ENCODE measurements at regions not wholly inside any gene's neighbourhood (a gene's known extent, or its start where the extent isn't known, plus 50 kb on each side); places are given as distances from the start of the nearest gene placed in this dataset.

GRCh38 chr6:22636452-22636851, 67.1 kb downstream of the HDGFL1 start:
- no peak for TF ChIP-seq CTCF (IDR thresholded peaks at IDR 0.05; ENCODE audit: low read depth, low read length, missing control alignments)

GRCh38 chr6:22637782-22638181, 68.4 kb downstream of the HDGFL1 start:
- Histone ChIP-seq H3K27ac (no peak overlapping the region), H3K4me3 (ENCODE audit: low read depth, low read length) (no peak overlapping the region), H3K36me3 (replicated peaks) (no peaks in the 10 kb centered on the region), H3K27me3 (replicated peaks) (no peaks in the 10 kb centered on the region)
- in situ Hi-C loops (cut with HindIII; ENCODE audit: low pct_ligation_motif_present, low sequenced_read_pairs) = no loop called here
- no peak for DNase-seq
- no peak for TF ChIP-seq CTCF (IDR thresholded peaks at IDR 0.05; ENCODE audit: low read depth, low read length, missing control alignments)

More at GRCh38 chr6:22636452-22636851, 67.1 kb downstream of the HDGFL1 start:
- Histone ChIP-seq H3K36me3 (replicated peaks) (no peaks in the 10 kb centered on the region), H3K27me3 (replicated peaks) (no peaks in the 10 kb centered on the region), H3K4me3 (ENCODE audit: low read depth, low read length) (no peak overlapping the region), H3K27ac (no peak overlapping the region)
- DNase-seq = no peak
- in situ Hi-C loops (cut with HindIII; ENCODE audit: low pct_ligation_motif_present, low sequenced_read_pairs) = no loop called here

DNA sequence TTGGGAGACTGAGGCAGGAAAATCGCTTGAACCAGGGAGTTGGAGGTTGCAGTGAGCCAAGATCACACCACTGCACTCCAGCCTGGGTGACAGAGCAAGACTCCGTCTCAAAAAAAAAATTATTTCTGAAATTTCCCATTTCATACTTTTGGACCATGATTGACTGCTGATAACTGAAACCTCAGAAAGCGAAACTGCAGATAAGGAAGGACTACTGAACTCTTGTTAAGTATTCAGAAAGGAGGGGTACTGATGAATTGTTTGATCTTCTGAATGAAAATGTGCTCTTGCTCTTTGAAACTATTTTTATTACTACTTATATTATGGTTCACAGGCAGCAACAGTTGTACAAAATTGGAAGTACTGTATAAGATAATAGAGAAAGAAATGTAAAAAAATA, 69.0 kb downstream of the HDGFL1 start:
- TF ChIP-seq CTCF (IDR thresholded peaks at IDR 0.05; ENCODE audit: low read depth, low read length, missing control alignments) = no peak
- no peak overlapping the region for H3K27ac ChIP-seq
- H3K27me3 ChIP-seq (replicated peaks) = no peaks in the 10 kb centered on the region
- DNase-seq = no peak
- H3K4me3 ChIP-seq (ENCODE audit: low read depth, low read length) = no peak overlapping the region
- in situ Hi-C loops (cut with HindIII; ENCODE audit: low pct_ligation_motif_present, low sequenced_read_pairs) = no loop called here
- no peaks in the 10 kb centered on the region for H3K36me3 ChIP-seq (replicated peaks)

GRCh38 chr6:22642254-22642653, 72.9 kb downstream of the HDGFL1 start:
- H3K27ac ChIP-seq = no peak overlapping the region
- no peaks in the 10 kb centered on the region for H3K27me3 ChIP-seq (replicated peaks)
- no peak overlapping the region for H3K4me3 ChIP-seq (ENCODE audit: low read depth, low read length)
- in situ Hi-C loops (cut with HindIII; ENCODE audit: low pct_ligation_motif_present, low sequenced_read_pairs) = no loop called here
- TF ChIP-seq CTCF (IDR thresholded peaks at IDR 0.05; ENCODE audit: low read depth, low read length, missing control alignments) = no peak
- H3K36me3 ChIP-seq (replicated peaks) = no peaks in the 10 kb centered on the region
- DNase-seq = peak; percentile 70

DNA sequence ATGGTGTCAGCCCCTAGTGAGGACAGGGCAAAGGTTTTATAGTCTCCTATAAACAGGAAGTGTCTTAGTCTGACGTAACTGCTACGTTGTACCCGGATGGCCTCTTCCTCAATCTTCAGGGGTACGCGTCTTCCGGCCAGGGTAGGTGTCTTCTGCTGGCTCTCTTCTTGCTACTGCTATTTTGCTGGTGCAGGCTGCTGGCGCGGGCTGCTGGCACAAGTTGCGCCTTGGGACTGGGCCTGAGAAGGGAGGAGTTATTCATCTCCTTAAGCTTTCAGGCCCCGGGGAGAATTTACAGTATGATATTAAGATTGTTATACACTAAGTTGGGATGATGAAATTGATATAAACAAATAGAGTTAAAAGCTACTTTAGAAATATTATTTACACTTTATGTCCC, 74.4 kb downstream of the HDGFL1 start:
- Histone ChIP-seq H3K36me3 (replicated peaks) (no peaks in the 10 kb centered on the region), H3K27ac (no peak overlapping the region), H3K27me3 (replicated peaks) (no peaks in the 10 kb centered on the region), H3K4me3 (ENCODE audit: low read depth, low read length) (no peak overlapping the region)
- TF ChIP-seq CTCF (IDR thresholded peaks at IDR 0.05; ENCODE audit: low read depth, low read length, missing control alignments) = no peak
- DNase-seq = no peak
- in situ Hi-C loops (cut with HindIII; ENCODE audit: low pct_ligation_motif_present, low sequenced_read_pairs) = no loop called here

DNA sequence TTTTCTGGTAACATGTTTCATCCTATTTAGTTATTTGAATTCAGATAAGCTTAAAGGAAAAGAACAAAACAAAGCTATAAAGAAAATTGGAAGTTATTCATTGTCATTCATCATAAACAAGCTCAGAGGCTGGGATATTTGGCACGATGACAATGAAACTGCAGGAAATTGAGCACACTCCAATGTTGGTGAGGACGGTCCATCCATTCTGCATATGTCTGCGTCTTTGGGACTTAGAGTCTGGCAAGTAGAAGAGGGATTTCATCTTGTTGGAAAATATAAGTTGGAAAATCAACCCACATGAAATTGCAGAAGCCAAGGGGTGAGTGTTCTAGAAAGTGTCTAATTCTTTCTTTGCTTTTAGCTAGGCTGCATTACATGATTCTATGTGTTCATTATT, 78.4 kb downstream of the HDGFL1 start:
- in situ Hi-C loops (cut with HindIII; ENCODE audit: low pct_ligation_motif_present, low sequenced_read_pairs) = no loop called here
- Histone ChIP-seq H3K36me3 (replicated peaks) (no peaks in the 10 kb centered on the region), H3K4me3 (ENCODE audit: low read depth, low read length) (no peak overlapping the region), H3K27ac (no peak overlapping the region), H3K27me3 (replicated peaks) (no peaks in the 10 kb centered on the region)
- DNase-seq = no peak
- no peak for TF ChIP-seq CTCF (IDR thresholded peaks at IDR 0.05; ENCODE audit: low read depth, low read length, missing control alignments)
